ENCODE measurements at regions not wholly inside any gene's neighbourhood (a gene's known extent, or its start where the extent isn't known, plus 50 kb on each side); places are given as distances from the start of the nearest gene placed in this dataset.
"Not testable (repeated sequence)": the region's sequence is repeated elsewhere in the genome, so short reads cannot be mapped to it uniquely, and the experiment has no call there.

GRCh38 chr16:13338044-13338443, 436.6 kb downstream of the SHISA9 start:
- no peak for DNase-seq (ENCODE audit: low read depth)
- TF ChIP-seq CTCF (IDR thresholded peaks at IDR 0.05; ENCODE audit: insufficient read depth, low read depth, low read length): no peak

GRCh38 chr16:13342675-13343074, 441.3 kb downstream of the SHISA9 start:
- no peak for TF ChIP-seq CTCF (IDR thresholded peaks at IDR 0.05; ENCODE audit: insufficient read depth, low read depth, low read length)
- DNase-seq (ENCODE audit: low read depth): no peak
- no peak overlapping the region for H3K4me3 ChIP-seq (ENCODE audit: low read depth, low read length)

More at GRCh38 chr16:13338044-13338443, 436.6 kb downstream of the SHISA9 start:
- no peak overlapping the region for H3K4me3 ChIP-seq (ENCODE audit: low read depth, low read length)

- no peak for TF ChIP-seq CTCF (IDR thresholded peaks at IDR 0.05; ENCODE audit: insufficient read depth, low read depth, low read length)
- DNase-seq (ENCODE audit: low read depth): no peak
- H3K4me3 ChIP-seq (ENCODE audit: low read depth, low read length): no peak overlapping the region
Observed at GRCh38 chr16:13344001-13344400, 442.6 kb downstream of the SHISA9 start.

- DNase-seq (ENCODE audit: low read depth): no peak
- no peak for TF ChIP-seq CTCF (IDR thresholded peaks at IDR 0.05; ENCODE audit: insufficient read depth, low read depth, low read length)
- no peak overlapping the region for H3K4me3 ChIP-seq (ENCODE audit: low read depth, low read length)
Observed at GRCh38 chr16:13348416-13348815, 447.0 kb downstream of the SHISA9 start.

DNA sequence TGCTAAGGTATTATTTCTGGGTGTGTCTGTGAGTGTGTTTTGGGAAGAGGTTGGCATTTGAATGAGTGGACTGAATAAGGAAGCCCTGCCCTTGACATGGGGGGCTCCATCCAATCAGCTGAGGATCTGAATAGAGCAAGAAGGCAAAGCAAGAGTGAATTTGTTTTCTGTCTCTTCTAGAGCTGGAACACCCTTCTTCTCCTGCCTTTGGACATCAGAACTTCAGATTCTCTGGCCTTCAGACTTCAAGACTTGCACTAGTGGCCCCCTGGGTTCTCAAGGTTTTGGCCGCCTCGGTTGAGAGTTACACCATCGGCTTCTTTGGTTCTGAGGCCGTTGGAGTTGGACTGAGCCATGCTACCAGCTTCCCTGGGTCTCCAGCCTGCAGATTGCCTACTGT, 448.6 kb downstream of the SHISA9 start:
- TF ChIP-seq CTCF (IDR thresholded peaks at IDR 0.05; ENCODE audit: insufficient read depth, low read depth, low read length): no peak
- no peak for DNase-seq (ENCODE audit: low read depth)
- no peak overlapping the region for H3K4me3 ChIP-seq (ENCODE audit: low read depth, low read length)

- no peak overlapping the region for H3K4me3 ChIP-seq (ENCODE audit: low read depth, low read length)
- TF ChIP-seq CTCF (IDR thresholded peaks at IDR 0.05; ENCODE audit: insufficient read depth, low read depth, low read length): no peak
- no peak for DNase-seq (ENCODE audit: low read depth)
Observed at GRCh38 chr16:13351181-13351580, 449.8 kb downstream of the SHISA9 start.

- no peak overlapping the region for H3K4me3 ChIP-seq (ENCODE audit: low read depth, low read length)
- no peak for TF ChIP-seq CTCF (IDR thresholded peaks at IDR 0.05; ENCODE audit: insufficient read depth, low read depth, low read length)
- DNase-seq (ENCODE audit: low read depth): no peak
Observed at GRCh38 chr16:13351601-13352217, 450.3 kb downstream of the SHISA9 start.

DNA sequence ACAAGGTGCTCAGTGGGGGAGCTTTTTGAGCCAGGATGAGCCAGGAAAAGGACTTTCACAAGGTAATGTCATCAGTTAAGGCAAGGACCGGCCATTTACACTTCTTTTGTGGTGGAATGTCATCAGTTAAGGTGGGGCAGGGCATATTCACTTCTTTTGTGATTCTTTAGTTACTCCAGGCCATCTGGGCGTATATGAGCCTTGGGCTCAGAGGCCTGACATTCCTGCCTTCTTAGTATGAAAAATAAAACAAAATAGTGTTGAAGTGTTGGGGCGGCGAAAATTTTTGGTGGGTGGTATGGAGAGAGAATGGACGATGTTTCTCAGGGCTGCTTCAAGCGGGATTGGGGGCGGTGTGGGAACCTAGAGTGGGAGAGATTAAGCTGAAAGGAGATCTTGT, 451.4 kb downstream of the SHISA9 start:
- not testable (repeated sequence) for DNase-seq (ENCODE audit: low read depth); H3K4me3 ChIP-seq (ENCODE audit: low read depth, low read length)

GRCh38 chr16:13357842-13358241, 456.4 kb downstream of the SHISA9 start:
- H3K4me3 ChIP-seq (ENCODE audit: low read depth, low read length); DNase-seq (ENCODE audit: low read depth): not testable (repeated sequence)

Data from fibroblast of villous mesenchyme (primary cell).